GM19328 (cell line): ENCODE measurements at regions not wholly inside any gene's neighbourhood (a gene's known extent, or its start where the extent isn't known, plus 50 kb on each side); places are given as distances from the start of the nearest gene placed in this dataset.
"Not testable (repeated sequence)": the region's sequence is repeated elsewhere in the genome, so short reads cannot be mapped to it uniquely, and the experiment has no call there.

Source experiments
- ATAC-seq: cut with Tn5 transposase; IDR thresholded peaks from one replicate; pipeline ENCODE4 v1.9.1; 2021; ENCODE audit warnings: mild to moderate bottlenecking, moderate library complexity; ENCODE audit not compliant: unreplicated experiment

DNA sequence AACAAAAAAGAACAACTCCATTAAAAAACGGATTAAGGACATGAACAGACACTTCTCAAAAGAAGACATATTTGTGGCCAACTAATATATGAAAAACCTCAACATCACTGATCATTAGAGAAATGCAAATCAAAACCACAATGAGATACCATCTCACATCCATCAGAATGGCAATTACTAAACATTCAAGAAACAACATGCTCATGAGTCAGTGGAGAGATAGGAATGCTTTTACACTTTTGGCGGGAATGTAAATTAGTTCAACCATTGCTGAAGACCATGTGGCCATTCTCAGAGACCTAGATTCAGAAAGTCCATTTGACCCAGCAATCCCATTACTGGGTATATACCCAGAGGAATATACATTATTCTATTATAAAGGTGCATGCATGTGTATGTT is 1442.6 kb upstream of the B3GALT2 start:
- no peak for ATAC-seq

DNA sequence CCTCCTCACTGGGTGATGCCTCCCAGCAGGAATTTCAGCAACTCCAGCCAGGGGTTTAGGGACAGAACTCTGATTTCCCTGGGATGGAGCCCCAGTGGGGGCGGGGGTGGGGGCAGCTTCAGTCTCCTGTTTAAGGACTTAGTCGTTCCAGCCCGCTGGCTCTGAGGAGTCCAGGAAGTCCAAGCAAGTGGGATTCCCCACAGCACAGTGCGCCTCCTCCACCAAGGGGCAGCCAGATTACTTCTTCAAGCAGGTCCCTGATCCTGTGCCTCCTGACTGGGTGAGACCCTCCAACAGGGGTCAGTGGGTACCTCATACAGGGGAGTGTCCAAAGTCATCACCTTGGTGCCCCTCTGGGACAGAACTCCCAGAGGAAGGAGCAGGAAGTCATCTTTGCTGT is 1438.4 kb upstream of the B3GALT2 start:
- no peak for ATAC-seq

DNA sequence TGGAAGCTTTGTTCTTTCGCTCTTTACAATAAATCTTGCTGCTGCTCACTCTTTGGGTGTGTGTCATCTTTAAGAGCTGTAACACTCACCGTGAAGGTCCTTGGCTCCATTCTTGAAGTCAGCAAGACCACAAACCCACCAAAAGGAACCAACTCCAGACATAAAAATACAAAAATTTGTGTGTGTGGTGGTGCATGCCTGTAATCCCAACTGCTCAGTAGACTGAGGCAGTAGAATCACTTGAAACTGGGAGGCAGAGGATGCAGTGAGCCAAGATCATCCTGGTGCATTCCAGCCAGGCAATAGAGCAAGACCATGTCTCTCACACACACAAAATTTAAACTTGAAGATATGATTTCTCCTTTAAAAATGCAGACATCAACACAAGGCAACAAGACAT is 1431.7 kb upstream of the B3GALT2 start:
- no peak for ATAC-seq

DNA sequence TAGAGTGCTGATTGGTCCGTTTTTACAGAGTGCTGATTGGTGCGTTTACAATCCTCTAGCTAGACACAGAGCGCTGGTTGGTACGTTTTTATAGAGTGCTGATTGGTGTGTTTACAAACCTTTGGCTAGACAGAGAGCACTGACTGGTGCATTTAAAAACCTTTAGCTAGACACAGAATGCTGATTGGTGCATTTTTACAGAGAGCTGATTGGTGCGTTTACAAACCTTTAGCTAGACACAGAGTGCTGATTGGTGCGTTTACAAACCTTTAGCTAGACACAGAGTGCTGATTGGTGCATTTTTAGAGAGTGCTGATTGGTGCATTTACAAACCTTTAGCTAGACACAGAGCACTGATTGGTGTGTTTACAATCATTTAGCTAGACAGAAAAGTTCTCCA is 1430.9 kb upstream of the B3GALT2 start:
- ATAC-seq = not testable (repeated sequence)

- ATAC-seq = no peak
These were observed 1430.4 kb upstream of the B3GALT2 start for GRCh38 chr1:194616835-194617234.

DNA sequence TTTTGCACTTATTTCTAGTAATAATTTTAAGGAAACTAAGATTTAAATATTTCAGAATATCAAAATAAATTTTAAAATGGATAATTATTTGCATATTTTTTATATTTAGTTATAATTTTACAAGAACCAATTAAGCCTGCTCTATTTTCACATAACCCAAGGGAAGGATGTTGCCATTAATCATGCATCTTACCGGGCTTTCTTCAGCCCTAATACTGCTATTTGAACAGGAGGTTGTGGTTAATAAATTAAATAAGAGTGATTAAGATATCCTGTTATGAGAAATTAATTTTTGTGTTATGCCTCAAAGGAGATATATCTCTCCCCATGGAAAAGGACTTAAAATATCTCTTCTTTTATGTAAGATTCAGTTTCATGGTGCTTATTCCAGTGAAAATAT is 1415.8 kb upstream of the B3GALT2 start:
- no peak for ATAC-seq

- no peak for ATAC-seq
These were observed 1414.3 kb upstream of the B3GALT2 start for GRCh38 chr1:194600716-194601115.

DNA sequence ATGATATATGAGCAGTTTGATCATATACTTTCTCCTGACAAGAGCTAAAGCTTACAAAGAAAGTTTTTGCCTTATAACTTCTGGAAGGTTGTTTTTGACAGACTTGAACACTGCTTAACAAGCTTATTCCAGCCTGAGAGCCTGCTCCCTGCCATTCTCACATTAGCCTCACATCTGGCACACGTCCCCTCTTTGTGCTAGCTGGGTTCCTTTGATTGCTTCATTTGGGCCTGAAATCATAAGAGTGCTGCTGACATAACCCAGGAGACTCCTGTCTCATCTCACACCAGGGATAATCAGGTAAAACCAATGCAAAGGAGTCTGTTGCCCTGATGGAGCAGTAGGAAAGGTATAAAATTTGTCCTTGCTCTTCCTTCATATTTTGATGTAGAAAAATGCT is 1411.7 kb upstream of the B3GALT2 start:
- ATAC-seq = no peak

DNA sequence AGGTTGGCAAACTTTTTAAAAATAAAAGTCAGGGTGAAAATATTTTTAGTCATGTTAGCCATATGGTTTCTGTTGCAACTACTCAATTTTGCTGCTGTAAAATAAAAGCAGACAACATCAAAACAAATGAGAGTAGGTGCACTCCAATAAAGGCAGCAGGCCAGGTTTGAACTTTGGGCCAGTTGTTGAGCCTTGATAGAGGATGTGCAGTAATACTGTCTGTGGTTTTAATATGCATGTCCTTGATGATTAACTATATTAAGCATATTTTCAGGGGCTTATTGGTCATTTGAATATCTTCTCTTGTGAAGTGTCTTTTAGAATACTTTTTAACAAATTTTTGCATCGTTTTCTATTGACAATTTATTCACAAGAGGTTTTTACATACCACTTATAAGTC is 1399.9 kb upstream of the B3GALT2 start:
- ATAC-seq = no peak

GRCh38 chr1:194584052-194584451 is 1397.6 kb upstream of the B3GALT2 start:
- no peak for ATAC-seq

GRCh38 chr1:194570476-194570875 is 1384.1 kb upstream of the B3GALT2 start:
- ATAC-seq = no peak

DNA sequence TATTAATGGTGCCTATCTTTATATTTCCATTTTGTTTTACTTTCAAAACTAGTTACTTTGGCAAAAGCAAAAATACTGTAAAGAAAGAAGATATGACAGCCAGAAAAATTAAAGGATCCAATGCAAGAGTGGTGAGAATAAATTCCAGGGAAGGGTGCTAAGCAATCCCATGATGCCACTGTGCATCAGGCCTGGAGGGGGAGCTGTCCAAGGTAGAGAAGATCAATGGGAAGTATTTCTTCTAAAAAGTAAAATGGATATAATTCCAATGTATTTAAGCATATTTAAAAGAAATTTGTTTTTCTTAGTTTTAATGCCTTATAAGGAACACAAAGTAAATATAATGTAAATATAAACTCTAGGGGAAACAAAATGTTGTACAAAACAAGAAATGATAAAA is 1382.2 kb upstream of the B3GALT2 start:
- no peak for ATAC-seq

DNA sequence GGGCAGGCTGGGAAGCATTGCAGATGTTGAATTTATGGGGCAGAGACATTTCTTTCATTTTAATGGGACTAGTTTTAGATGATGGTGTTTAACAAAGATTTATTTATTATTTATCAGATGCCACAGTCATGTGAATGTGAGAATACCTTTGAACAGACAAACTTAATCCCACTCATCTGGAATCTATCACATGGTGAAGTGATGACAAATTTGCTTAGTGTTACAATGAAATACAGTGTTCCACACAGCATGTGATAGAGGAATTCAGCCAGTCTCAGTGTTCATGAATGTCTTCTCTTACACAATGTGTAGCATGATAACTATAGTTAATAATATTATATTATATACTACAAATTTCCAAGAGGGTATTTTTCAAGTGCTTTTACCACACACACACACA is 1361.7 kb upstream of the B3GALT2 start:
- ATAC-seq = no peak

- no peak for ATAC-seq
These were observed 1357.6 kb upstream of the B3GALT2 start for GRCh38 chr1:194544012-194544411.

DNA sequence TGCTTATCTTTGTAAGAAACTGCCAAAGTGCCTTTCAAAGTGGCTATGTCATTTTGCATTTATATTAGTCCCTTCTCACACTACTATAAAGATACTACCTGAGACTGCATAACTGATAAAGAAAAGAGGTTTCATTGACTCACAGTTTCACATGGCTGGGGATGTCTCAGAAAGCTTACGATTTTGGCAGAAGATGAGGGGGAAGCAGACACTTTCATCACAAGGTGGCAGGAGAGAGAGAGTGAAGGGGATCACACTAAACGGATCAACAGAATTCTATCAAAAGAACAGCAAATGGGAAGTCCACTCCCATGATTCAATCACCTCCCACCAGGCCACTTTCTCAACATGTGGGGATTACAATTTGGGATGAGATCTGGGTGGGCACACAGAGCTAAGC is 1352.0 kb upstream of the B3GALT2 start:
- no peak for ATAC-seq

DNA sequence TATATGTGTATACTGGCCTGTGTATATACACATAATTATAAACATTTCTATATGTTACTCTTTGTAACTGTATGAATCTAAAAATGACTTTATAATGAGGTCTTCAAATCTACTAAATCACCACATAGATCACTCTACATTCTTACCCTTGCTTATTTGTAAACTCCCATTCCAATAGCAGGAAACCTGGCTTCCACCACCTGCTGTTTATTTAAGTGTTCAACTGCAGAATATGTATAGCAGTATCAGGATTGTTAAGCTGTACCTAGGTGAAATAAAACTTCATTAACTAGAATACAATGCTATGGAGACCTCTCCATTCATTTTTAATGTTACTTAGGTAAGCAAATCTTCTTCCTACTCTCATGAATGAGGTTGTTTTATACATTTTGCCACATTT is 1351.1 kb upstream of the B3GALT2 start:
- ATAC-seq = no peak

- ATAC-seq = no peak
These were observed 1349.0 kb upstream of the B3GALT2 start for GRCh38 chr1:194535369-194535768.

GRCh38 chr1:194534784-194535183 is 1348.4 kb upstream of the B3GALT2 start:
- ATAC-seq = no peak

GRCh38 chr1:194533641-194534040 is 1347.2 kb upstream of the B3GALT2 start:
- no peak for ATAC-seq

DNA sequence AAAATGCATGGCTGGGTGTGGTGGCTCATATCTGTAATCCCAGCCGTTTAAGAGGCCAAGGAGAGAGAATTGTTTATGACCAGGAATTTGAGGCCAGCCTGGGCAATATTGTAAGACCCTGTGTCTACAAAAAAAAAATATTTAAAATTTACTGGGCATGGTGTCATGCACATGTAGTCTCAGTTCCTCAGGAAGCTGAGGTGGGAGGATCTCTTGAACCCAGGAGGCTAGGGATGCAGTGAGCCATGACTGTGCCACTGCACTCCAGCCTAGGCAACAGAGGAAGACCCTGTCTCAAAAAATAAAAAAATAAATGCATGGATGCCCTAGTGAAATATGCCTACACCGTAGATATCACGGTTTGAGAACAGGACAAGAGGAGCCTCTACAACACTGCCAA is 1331.2 kb upstream of the B3GALT2 start:
- no peak for ATAC-seq

DNA sequence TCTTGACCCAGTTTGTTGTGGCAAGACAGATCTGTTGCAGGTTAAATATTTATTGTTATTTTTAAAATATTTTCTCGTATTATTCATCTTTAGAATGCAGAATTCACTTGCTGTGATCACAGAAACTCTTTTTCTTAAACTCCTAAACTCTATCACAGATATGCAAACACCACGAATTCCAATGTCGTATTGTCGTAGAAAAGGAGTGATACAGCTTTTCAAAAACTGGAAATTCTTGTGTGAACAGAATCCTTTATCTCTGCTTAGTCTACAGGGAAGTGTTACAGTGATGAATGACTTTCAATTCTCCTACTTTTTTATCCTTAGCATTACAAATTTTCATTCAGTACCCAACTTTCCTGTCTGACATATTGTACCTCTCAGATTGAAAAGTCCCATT is 1329.5 kb upstream of the B3GALT2 start:
- ATAC-seq = no peak

GRCh38 chr1:194512957-194513356 is 1326.5 kb upstream of the B3GALT2 start:
- ATAC-seq = no peak

DNA sequence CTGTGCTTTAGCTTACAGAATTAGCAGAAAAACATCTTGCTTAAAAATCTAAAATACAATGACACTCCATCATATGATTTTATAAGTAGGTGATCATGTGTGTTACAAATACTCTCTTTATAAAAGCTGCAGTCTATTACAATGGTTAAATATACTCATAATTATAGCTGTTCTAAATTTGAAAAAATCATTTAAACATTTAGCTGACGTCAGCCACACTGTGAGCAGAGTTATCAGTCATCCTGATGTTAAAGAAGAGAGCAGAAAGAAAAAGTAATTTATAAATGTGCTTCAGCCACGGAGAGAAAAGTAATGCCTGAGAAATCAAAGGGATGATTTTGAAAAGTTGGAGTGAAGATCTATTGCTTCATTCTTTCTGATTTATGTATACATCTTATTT is 1325.9 kb upstream of the B3GALT2 start:
- no peak for ATAC-seq

GRCh38 chr1:194503209-194503608 is 1316.8 kb upstream of the B3GALT2 start:
- no peak for ATAC-seq
